GM13976 (cell line): ENCODE measurements at regions not wholly inside any gene's neighbourhood (a gene's known extent, or its start where the extent isn't known, plus 50 kb on each side); places are given as distances from the start of the nearest gene placed in this dataset.

Source experiments
- DNase-seq: peaks from one replicate; pipeline ENCODE4 v3.0.0; 2012; ENCODE audit warnings: low spot score
- in situ Hi-C: fragments of 300-500 bp; cut with MboI; formaldehyde crosslinking; loops from one replicate; pipeline ENCODE4 v1.12.0; 2022; ENCODE audit warnings: low sequenced_read_pairs, mixed read lengths, inconsistent platforms; ENCODE audit not compliant: unreplicated experiment
- TF ChIP-seq, protein P1 (sequence below): IDR thresholded peaks from 2 replicates; pipeline ENCODE4 v1.5.1; 2012; ENCODE audit warnings: borderline replicate concordance, mild to moderate bottlenecking; ENCODE audit not compliant: insufficient read depth; ENCODE audit errors: extremely low read depth, missing control alignments, control extremely low read depth

DNA sequence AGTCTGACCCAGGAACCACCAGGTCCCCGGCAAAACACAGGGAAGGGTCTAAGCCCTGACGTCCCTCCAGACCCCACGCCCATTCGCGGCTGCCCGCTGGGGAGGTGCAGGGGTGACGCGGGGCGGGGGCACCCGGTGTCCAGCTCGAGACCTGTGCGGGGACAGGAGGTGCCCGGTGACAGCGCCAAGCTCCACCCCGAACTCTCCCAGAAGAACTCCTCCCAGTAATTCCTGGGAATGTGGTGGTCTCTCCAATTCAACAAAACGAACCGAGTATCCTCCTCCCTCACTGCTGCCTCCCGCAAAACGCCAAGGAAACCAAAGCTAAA, 164.1 kb upstream of the PDE10A start:
- in situ Hi-C loops, result no loop called here
- TF ChIP-seq, protein P1, sequence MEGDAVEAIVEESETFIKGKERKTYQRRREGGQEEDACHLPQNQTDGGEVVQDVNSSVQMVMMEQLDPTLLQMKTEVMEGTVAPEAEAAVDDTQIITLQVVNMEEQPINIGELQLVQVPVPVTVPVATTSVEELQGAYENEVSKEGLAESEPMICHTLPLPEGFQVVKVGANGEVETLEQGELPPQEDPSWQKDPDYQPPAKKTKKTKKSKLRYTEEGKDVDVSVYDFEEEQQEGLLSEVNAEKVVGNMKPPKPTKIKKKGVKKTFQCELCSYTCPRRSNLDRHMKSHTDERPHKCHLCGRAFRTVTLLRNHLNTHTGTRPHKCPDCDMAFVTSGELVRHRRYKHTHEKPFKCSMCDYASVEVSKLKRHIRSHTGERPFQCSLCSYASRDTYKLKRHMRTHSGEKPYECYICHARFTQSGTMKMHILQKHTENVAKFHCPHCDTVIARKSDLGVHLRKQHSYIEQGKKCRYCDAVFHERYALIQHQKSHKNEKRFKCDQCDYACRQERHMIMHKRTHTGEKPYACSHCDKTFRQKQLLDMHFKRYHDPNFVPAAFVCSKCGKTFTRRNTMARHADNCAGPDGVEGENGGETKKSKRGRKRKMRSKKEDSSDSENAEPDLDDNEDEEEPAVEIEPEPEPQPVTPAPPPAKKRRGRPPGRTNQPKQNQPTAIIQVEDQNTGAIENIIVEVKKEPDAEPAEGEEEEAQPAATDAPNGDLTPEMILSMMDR, result no peak
- DNase-seq, result no peak

DNA sequence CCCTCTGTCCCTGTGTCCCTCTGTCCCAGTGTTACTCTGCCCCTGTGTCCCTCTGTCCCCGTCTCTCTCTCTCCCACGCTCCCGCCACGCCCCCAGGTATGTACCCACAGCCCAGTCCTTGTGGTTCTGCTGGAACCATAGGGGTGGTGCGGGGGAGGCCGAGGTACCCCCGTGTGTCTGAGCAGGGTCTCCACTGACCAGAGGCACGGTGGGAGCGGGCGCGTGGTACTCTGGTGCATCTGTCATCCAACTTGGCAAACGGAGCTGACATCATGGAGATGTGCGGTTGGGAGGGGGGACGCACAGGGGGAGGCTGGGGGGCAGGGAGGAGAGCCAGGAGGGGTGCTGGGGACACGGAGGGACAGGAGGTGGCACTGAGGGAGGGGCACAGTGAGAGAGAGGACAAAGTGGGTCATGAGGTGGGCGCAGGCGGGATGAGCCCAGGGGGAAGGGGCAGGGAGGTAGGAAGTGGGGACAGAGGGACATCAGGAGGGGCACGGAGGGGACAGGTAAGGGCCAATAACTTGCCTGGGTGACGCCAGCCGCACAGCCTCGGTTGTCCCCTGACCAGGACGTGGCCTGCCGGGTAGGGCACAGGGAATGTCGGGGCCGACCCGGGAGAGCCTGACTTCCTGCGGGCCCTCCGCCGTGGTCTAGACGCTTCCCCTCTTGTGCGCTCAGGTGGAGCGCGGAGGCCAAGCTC, 163.6 kb upstream of the PDE10A start:
- no peak for DNase-seq
- TF ChIP-seq, protein P1, result no peak
- in situ Hi-C loops, result no loop called here

DNA sequence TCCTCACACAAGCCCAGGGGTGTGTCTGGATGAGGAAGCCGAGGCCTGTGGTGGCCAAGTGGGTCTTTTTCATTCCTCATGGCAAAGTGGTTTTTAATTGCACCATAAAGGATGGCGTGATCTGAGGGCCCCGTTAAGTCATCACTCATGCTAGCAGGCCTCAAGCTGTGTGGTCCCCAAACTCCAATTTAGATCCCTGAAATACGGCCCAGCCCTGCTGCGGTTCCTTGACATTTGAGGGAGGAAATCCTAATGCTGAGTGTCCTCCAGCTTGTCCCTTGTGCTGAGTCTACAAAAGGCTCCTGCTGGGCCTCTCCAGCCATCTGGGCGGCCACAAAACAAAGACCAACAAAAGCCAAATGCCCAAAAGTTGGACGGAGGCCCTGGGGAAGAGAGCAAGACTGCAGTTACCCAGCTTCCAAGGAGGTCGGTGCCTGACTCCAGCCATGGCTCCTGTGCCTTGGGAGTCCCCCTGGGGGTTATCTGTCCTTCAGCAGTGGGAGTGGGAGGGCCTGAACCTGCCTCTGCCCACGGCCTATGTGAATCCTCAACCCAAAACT, 162.3 kb upstream of the PDE10A start:
- no peak for DNase-seq
- TF ChIP-seq, protein P1, result no peak
- in situ Hi-C loops, result no loop called here

DNA sequence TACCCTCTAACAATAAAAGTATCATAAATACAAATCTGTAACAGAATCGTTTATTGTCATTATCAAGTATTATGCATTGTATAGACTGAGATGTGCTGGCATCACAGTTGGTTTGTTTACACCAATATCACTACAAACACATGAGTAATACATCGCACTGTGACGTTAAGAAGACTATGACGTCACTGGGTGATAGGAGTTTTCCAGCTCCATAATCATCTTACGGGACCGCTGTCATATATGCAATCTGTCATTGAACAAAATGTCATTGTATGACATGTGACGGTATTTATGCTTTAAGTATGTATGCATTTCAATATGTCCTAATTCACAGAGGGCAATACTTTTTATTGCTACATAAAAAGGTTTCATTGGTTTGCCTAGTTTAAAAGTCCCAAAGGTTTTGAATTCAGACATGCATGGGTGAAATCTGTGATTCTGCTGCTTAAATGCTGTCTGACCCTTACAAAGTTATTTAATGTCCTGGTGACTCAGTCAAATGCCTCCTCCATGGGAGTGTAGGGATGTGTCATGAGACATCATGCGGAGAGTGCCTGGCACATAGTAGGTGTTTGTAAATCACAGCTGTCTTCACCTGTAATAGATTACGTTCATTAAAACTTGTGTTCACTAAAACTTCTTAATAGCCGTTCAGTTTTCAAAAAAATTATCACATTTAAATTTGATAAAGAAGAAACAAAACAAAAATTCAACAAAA, 160.7 kb upstream of the PDE10A start:
- in situ Hi-C loops, result no loop called here
- TF ChIP-seq, protein P1, result no peak
- no peak for DNase-seq

DNA sequence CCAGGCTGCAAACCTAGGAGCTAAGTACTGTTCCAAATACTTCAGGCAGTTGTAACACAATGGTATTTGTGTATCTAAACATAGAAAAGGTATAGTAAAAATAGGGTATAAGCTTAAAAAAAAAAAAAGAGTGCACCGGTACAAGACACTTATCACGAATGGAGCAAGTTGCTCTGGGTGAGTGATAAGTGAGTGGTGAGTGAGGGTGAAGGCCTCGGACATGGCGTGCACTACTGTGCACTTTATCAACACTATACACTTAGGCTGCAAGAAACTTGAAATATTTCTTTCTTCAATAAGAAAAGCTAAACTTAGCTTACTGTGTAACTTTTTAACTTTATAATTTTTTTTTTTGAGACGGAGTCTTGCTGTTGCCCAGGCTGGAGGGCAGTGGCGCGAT, 159.5 kb upstream of the PDE10A start:
- in situ Hi-C loops, result no loop called here
- DNase-seq, result no peak
- TF ChIP-seq, protein P1, result no peak

DNA sequence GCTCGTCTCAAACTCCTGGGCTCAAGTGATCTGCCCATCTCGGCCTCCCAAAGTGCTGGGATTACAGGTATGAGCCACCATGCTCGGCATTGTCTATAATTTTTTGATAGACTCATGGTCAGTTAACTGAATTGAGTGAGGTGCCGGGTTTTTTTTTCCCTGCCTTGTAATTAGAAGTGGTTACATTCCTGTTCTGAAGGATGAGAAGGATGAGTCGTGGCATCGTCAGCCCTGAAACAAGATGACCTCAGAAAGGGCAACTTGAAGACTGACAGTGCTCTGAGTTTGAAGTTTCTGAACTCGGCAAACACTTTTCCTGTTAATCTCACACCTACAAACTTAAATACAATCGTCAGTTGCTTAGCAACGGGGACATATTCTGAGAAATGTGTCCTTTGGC, 158.7 kb upstream of the PDE10A start:
- in situ Hi-C loops, result no loop called here
- TF ChIP-seq, protein P1, result no peak
- DNase-seq, result no peak

DNA sequence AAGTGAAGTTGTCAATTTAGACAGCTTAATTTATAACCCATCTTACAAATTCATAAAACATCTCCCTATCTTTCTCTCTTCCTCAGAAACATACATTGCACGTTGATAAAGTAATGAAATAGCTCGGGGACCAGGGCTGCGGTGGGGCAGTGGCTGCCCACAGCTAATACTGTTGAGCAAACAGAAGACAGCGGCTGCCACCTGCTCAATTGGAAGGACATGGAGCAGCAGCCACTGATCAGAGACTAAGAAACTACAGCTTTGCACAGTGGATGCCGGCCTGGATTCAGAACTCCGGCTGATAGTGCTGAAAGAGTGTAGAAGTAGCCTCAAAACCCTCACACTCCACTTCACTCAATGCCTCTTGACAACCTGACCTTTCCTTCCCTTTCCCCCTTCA, 157.9 kb upstream of the PDE10A start:
- in situ Hi-C loops, result no loop called here

More for the DNA sequence above, 157.9 kb upstream of the PDE10A start:
- TF ChIP-seq, protein P1, result no peak
- no peak for DNase-seq
